Glutamatergic neuron (in vitro differentiated cells): ENCODE measurements at regions not wholly inside any gene's neighbourhood (a gene's known extent, or its start where the extent isn't known, plus 50 kb on each side); places are given as distances from the start of the nearest gene placed in this dataset.

ENCODE experiments used
- DNase-seq: peaks from one replicate; pipeline ENCODE4 v3.0.0; 2022
- H3K27ac Mint-ChIP-seq: one replicate; pipeline ENCODE4 v1.8.0; 2020; ENCODE audit warnings: mild to moderate bottlenecking, mixed read lengths, inconsistent platforms; ENCODE audit not compliant: unreplicated experiment
- H3K27me3 Mint-ChIP-seq: one replicate; pipeline ENCODE4 v1.8.0; 2020; ENCODE audit warnings: mild to moderate bottlenecking, moderate library complexity, mixed read lengths, inconsistent platforms; ENCODE audit not compliant: unreplicated experiment
- H3K36me3 Mint-ChIP-seq: one replicate; pipeline ENCODE4 v1.8.0; 2020; ENCODE audit warnings: mild to moderate bottlenecking, mixed read lengths, inconsistent platforms; ENCODE audit not compliant: unreplicated experiment
- H3K4me1 Mint-ChIP-seq: one replicate; pipeline ENCODE4 v1.8.0; 2020; ENCODE audit warnings: mild to moderate bottlenecking, low read depth, mixed read lengths, inconsistent platforms; ENCODE audit not compliant: unreplicated experiment
- H3K4me3 Mint-ChIP-seq: one replicate; pipeline ENCODE4 v1.8.0; 2020; ENCODE audit warnings: mild to moderate bottlenecking, mixed read lengths, inconsistent platforms; ENCODE audit not compliant: unreplicated experiment
- H3K9me3 Mint-ChIP-seq: one replicate; pipeline ENCODE4 v1.8.0; 2020; ENCODE audit warnings: mild to moderate bottlenecking, moderate library complexity, mixed read lengths, inconsistent platforms; ENCODE audit not compliant: unreplicated experiment
- TF ChIP-seq, protein P1 (sequence below): fragments of 200-600 bp; sonication (generic); IDR thresholded peaks from one replicate; pipeline ENCODE4 v1.5.0; 2021; ENCODE audit not compliant: partially characterized antibody, unreplicated experiment

- Mint-ChIP-seq H3K36me3 (peaks cover 29% of the 10 kb centered on the region), H3K27ac (no peak overlapping the region), H3K27me3 (peaks cover 3% of the 10 kb centered on the region), H3K4me1 (peaks cover 12% of the 10 kb centered on the region), H3K9me3 (peaks cover 9% of the 10 kb centered on the region), H3K4me3 (no peak overlapping the region)
- TF ChIP-seq, protein P1, sequence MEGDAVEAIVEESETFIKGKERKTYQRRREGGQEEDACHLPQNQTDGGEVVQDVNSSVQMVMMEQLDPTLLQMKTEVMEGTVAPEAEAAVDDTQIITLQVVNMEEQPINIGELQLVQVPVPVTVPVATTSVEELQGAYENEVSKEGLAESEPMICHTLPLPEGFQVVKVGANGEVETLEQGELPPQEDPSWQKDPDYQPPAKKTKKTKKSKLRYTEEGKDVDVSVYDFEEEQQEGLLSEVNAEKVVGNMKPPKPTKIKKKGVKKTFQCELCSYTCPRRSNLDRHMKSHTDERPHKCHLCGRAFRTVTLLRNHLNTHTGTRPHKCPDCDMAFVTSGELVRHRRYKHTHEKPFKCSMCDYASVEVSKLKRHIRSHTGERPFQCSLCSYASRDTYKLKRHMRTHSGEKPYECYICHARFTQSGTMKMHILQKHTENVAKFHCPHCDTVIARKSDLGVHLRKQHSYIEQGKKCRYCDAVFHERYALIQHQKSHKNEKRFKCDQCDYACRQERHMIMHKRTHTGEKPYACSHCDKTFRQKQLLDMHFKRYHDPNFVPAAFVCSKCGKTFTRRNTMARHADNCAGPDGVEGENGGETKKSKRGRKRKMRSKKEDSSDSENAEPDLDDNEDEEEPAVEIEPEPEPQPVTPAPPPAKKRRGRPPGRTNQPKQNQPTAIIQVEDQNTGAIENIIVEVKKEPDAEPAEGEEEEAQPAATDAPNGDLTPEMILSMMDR = no peak
- no peak for DNase-seq
Measured at GRCh38 chr7:11946794-11947193, 114.8 kb upstream of the THSD7A start.

- peaks cover 23% of the 10 kb centered on the region for H3K36me3 Mint-ChIP-seq
- no peak overlapping the region for H3K4me3 Mint-ChIP-seq
- no peak overlapping the region for H3K27ac Mint-ChIP-seq
- peaks cover 8% of the 10 kb centered on the region for H3K9me3 Mint-ChIP-seq
- peaks cover 8% of the 10 kb centered on the region for H3K4me1 Mint-ChIP-seq
- peak; percentile 15 for DNase-seq
- peaks cover 3% of the 10 kb centered on the region for H3K27me3 Mint-ChIP-seq
- TF ChIP-seq, protein P1 = no peak
Measured at GRCh38 chr7:11950281-11950680, 118.3 kb upstream of the THSD7A start.

- Mint-ChIP-seq H3K27me3 (peaks cover 3% of the 10 kb centered on the region), H3K27ac (no peak overlapping the region), H3K4me1 (peaks cover 8% of the 10 kb centered on the region), H3K9me3 (peaks cover 4% of the 10 kb centered on the region), H3K4me3 (peak overlapping the region; percentile 39), H3K36me3 (peaks cover 17% of the 10 kb centered on the region)
- TF ChIP-seq, protein P1 = no peak
- no peak for DNase-seq
Measured at GRCh38 chr7:11950942-11951341, 118.9 kb upstream of the THSD7A start.

DNA sequence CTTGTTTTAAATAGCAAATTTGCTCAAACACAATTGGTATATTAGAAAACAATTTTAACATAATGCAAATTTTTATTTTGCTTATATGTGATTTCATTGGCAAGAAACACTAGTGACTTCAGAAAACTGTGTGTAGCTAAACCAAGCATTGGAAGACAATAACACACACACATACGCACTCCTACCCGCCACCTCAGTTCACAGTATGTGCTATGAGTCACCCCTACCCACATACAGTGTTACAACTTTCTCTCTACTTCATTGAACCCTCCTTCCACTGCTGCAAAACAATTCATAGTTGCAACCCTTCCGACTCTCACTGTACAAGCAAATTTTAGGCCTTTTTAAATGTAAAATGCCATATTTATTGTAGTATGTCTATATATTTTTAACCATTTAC, 119.9 kb upstream of the THSD7A start:
- Mint-ChIP-seq H3K9me3 (peaks cover 1% of the 10 kb centered on the region), H3K27ac (no peak overlapping the region), H3K4me3 (no peak overlapping the region), H3K27me3 (peaks cover 3% of the 10 kb centered on the region), H3K4me1 (peaks cover 8% of the 10 kb centered on the region), H3K36me3 (peaks cover 12% of the 10 kb centered on the region)
- TF ChIP-seq, protein P1 = no peak
- DNase-seq = no peak

DNA sequence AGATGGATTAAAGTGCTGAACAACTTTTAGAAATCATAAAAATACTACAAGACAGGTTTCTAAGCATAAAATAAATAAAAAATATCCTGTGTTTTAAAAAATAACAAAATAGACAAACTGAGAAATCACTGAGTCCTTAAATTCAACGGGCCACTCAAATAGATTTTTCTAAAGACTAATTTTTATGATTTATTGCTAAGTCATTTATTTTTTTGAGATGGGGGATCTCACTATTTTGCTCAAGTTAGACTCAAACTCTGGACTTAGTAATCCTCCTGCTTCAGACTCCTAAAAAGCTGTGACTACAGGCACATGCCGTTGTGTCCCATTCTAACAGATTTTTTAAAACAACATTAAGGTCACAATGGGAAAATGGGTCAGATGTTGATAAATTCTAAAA, 121.0 kb upstream of the THSD7A start:
- H3K4me3 Mint-ChIP-seq = no peak overlapping the region
- peaks cover 3% of the 10 kb centered on the region for H3K27me3 Mint-ChIP-seq
- peaks cover under 1% of the 10 kb centered on the region for H3K9me3 Mint-ChIP-seq
- no peak overlapping the region for H3K27ac Mint-ChIP-seq
- H3K4me1 Mint-ChIP-seq = peaks cover 8% of the 10 kb centered on the region
- DNase-seq = no peak
- peaks cover 2% of the 10 kb centered on the region for H3K36me3 Mint-ChIP-seq
- TF ChIP-seq, protein P1 = no peak
